KMS-11 (cell line): ENCODE measurements at regions not wholly inside any gene's neighbourhood (a gene's known extent, or its start where the extent isn't known, plus 50 kb on each side); places are given as distances from the start of the nearest gene placed in this dataset.

Experiments used
- H2AFZ ChIP-seq: fragments of 200-600 bp; sonication (generic); 2 replicates; pipeline ENCODE4 v1.6.1; 2016; ENCODE audit warnings: antibody characterized with exemption, mixed run types, low read depth
- H3K27ac ChIP-seq: fragments of 200-600 bp; sonication (generic); 2 replicates; pipeline ENCODE4 v1.6.1; 2016; ENCODE audit warnings: mild to moderate bottlenecking, mixed run types
- H3K27me3 ChIP-seq: fragments of 200-600 bp; sonication (generic); 2 replicates; pipeline ENCODE4 v1.6.1; 2017; ENCODE audit warnings: mild to moderate bottlenecking, low read depth, mixed run types, moderate library complexity; ENCODE audit not compliant: insufficient read depth
- H3K36me3 ChIP-seq: fragments of 200-600 bp; sonication (generic); 2 replicates; pipeline ENCODE4 v1.6.1; 2017; ENCODE audit warnings: mild to moderate bottlenecking, mixed run types; ENCODE audit not compliant: insufficient read depth
- H3K4me1 ChIP-seq: fragments of 200-600 bp; sonication (generic); 2 replicates; pipeline ENCODE4 v1.6.1; 2016; ENCODE audit warnings: mild to moderate bottlenecking, low read depth, mixed run types; ENCODE audit not compliant: poor library complexity, severe bottlenecking
- H3K4me2 ChIP-seq: fragments of 200-600 bp; sonication (generic); 2 replicates; pipeline ENCODE4 v1.7.0; 2016; ENCODE audit warnings: mild to moderate bottlenecking, mixed run types
- H3K4me3 ChIP-seq: fragments of 200-600 bp; sonication (generic); IDR thresholded peaks from 2 replicates; pipeline ENCODE4 v1.6.1; 2017; ENCODE audit warnings: low read depth, low read length, mixed read lengths; ENCODE audit not compliant: insufficient read depth
- H3K79me2 ChIP-seq: fragments of 200-600 bp; sonication (generic); 2 replicates; pipeline ENCODE4 v1.6.1; 2016; ENCODE audit warnings: low read depth, mixed run types; ENCODE audit not compliant: insufficient read depth
- H3K9ac ChIP-seq: fragments of 200-600 bp; sonication (generic); 2 replicates; pipeline ENCODE4 v1.6.1; 2016; ENCODE audit warnings: mild to moderate bottlenecking, mixed run types
- H4K20me1 ChIP-seq: fragments of 200-600 bp; sonication (generic); 2 replicates; pipeline ENCODE4 v1.6.1; 2016; ENCODE audit warnings: mild to moderate bottlenecking, mixed run types; ENCODE audit not compliant: insufficient read depth
- CTCF ChIP-seq: fragments of 200-600 bp; sonication (generic); conservative IDR thresholded peaks from 2 replicates; pipeline ENCODE4 v1.6.1; 2017; ENCODE audit warnings: low read depth, mild to moderate bottlenecking, antibody characterized with exemption, low read length, moderate library complexity, mixed read lengths

DNA sequence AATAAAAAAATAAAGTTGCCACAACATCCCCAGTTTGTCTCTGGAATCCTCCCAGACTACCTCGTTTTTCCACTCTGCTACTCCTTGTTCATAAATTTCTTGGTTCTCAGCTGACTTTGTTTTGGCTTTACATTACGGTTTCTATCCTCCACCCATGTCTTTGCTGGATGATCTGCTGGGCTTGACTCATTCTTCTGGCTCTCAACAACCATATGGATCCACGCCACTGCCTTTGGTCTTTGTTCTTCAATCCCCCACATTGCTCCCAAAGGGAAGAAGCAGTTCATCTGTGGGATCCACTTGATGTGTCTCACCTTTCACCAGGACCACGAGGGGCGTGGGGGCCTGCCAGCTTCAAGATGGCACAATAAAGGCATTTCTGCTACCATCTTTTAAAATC is 67.1 kb upstream of the NBL1 start:
- no peak overlapping the region for H2AFZ ChIP-seq
- no peaks in the 10 kb centered on the region for H3K36me3 ChIP-seq
- no peaks in the 10 kb centered on the region for H3K4me1 ChIP-seq
- H3K27ac ChIP-seq: no peak overlapping the region
- no peak overlapping the region for H3K4me3 ChIP-seq
- no peaks in the 10 kb centered on the region for H3K27me3 ChIP-seq
- no peaks in the 10 kb centered on the region for H3K79me2 ChIP-seq
- no peak overlapping the region for H3K9ac ChIP-seq
- TF ChIP-seq CTCF: no peak
- H3K4me2 ChIP-seq: no peak overlapping the region
- H4K20me1 ChIP-seq: no peaks in the 10 kb centered on the region

DNA sequence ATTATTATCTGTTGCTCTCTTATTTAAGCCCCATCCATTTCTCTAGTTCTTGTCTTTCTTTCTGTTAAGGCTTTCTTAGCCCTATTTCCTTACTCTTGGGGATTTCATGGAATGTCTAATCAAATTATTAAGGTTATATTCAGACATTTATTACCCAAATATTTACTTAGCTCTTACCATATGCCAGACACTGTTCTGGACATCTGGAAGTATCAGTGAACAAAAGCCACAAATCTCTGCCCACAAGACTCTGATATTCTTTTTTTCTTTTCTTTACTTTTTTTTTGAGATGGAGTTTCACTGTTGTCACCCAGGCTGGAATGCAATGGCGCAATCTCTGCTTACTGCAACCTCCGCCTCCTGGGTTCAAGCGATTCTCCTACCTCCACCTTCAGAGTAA is 74.3 kb upstream of the NBL1 start:
- Histone ChIP-seq H3K36me3 (no peaks in the 10 kb centered on the region), H3K4me1 (no peaks in the 10 kb centered on the region), H3K4me2 (no peak overlapping the region), H2AFZ (no peak overlapping the region), H3K79me2 (no peaks in the 10 kb centered on the region), H3K27ac (no peak overlapping the region), H3K27me3 (no peaks in the 10 kb centered on the region), H3K4me3 (no peak overlapping the region), H4K20me1 (no peaks in the 10 kb centered on the region), H3K9ac (no peak overlapping the region)
- no peak for TF ChIP-seq CTCF

DNA sequence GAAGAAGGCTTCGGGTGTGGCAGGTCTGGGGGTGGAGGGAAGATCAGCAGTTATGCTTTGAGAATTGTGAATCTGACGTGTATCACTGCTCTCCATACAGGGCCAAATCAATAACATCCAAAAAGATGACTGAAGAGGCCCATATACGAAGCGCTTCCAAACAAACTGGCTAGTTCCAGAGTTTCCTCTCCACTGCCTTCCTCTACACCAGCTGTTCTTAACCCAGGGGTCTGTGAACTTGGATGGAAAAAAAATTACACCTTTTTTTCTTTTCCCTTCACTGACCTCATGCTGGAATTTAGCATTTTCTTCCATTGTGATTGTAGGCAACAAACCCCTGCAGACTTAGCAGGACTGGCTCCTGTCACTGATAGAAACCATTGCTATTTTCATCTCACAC is 77.1 kb upstream of the NBL1 start:
- TF ChIP-seq CTCF: no peak
- H3K27me3 ChIP-seq: no peaks in the 10 kb centered on the region

DNA sequence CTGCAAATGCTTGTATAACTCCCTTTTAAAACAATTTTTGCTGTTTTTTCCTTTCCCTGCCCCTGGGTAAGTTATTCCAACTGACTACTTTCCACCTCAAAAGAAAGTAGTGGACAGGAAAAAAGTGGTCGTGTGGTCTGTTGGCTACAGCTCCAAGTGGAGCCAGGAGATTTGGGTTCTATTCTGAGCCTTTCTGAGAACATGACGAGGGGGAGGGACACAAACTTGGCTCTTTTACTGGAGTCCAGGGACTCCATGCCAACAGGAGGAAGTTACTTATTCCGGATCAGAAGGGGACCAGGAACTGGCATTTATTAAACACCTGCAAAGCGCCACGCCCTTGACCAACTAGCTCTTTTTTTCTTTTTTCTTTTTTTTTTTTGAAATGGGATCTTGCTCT is 79.0 kb upstream of the CAPZB start:
- Histone ChIP-seq H4K20me1 (no peaks in the 10 kb centered on the region), H3K27me3 (no peaks in the 10 kb centered on the region), H3K9ac (no peak overlapping the region), H2AFZ (no peak overlapping the region), H3K4me3 (no peak overlapping the region), H3K4me1 (no peaks in the 10 kb centered on the region), H3K36me3 (no peaks in the 10 kb centered on the region), H3K4me2 (no peak overlapping the region), H3K27ac (no peak overlapping the region), H3K79me2 (no peaks in the 10 kb centered on the region)
- no peak for TF ChIP-seq CTCF

More for the DNA sequence above, 77.1 kb upstream of the NBL1 start:
- Histone ChIP-seq H2AFZ (no peak overlapping the region), H3K79me2 (no peaks in the 10 kb centered on the region), H3K36me3 (no peaks in the 10 kb centered on the region), H4K20me1 (no peaks in the 10 kb centered on the region), H3K27ac (no peak overlapping the region), H3K4me2 (no peak overlapping the region), H3K9ac (no peak overlapping the region), H3K4me3 (no peak overlapping the region), H3K4me1 (no peaks in the 10 kb centered on the region)
